ENCODE measurements at regions not wholly inside any gene's neighbourhood (a gene's known extent, or its start where the extent isn't known, plus 50 kb on each side); places are given as distances from the start of the nearest gene placed in this dataset.

DNA sequence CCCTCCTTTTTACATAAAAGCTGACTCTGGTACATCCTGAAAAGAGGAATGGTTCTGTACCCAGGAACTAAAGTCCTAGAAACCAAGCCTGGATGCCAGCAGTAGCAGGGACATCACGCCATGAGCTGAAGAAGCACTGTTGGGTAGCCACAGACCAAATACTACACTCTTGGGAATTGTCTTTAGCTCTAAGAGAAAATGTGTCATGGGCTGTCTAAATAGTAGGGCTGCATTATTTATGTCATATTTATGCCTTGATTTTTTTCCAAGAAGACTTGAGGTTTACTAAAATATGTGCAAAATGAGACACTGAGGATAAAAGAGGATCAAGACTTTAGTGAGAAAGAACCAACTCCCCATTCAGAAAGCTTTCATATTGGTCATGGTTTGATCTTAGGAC is 213.6 kb downstream of the RAB38 start:
- no peak for TF ChIP-seq EP300 (IDR thresholded peaks at IDR 0.05)
- no peak for TF ChIP-seq CTCF (IDR thresholded peaks at IDR 0.05)

Data from tibial nerve (tissue), 4 donors.